ENCODE measurements at regions not wholly inside any gene's neighbourhood (a gene's known extent, or its start where the extent isn't known, plus 50 kb on each side); places are given as distances from the start of the nearest gene placed in this dataset.
A peak's percentile ranks its signal among the peaks of the same experiment; 100 is the strongest.

DNA sequence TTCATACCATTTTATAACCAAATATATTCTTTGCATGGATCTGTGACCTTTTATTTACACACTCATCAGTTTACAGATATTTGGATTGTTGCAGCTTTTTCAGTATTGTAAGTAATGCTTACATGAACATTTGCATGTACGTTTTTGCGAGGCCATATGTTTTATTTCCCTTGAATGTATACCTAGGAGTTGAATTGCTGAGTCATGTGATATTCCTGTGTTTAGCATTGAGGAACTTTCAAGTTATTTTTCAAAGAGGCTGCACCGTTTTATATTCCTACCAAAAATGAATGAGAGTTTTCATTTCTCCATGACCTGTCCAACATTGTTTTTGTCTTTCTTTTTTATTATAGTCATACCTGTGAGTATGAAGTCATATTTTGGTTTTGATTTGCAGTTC, 392.1 kb downstream of the CNTNAP4 start:
- no peak overlapping the region for H3K4me3 ChIP-seq (ENCODE audit: low read depth, low read length)
- TF ChIP-seq CTCF (conservative IDR thresholded peaks at IDR 0.05; ENCODE audit: low read depth, low read length) = no peak
- DNase-seq (ENCODE audit: low read depth) = no peak

GRCh38 chr16:76670125-76670857, 393.1 kb downstream of the CNTNAP4 start:
- DNase-seq (ENCODE audit: low read depth) = no peak
- TF ChIP-seq CTCF (conservative IDR thresholded peaks at IDR 0.05; ENCODE audit: low read depth, low read length) = no peak
- no peak overlapping the region for H3K4me3 ChIP-seq (ENCODE audit: low read depth, low read length)

GRCh38 chr16:76676356-76676755, 399.2 kb downstream of the CNTNAP4 start:
- DNase-seq (ENCODE audit: low read depth) = no peak
- TF ChIP-seq CTCF (conservative IDR thresholded peaks at IDR 0.05; ENCODE audit: low read depth, low read length) = no peak
- no peak overlapping the region for H3K4me3 ChIP-seq (ENCODE audit: low read depth, low read length)

- no peak for TF ChIP-seq CTCF (conservative IDR thresholded peaks at IDR 0.05; ENCODE audit: low read depth, low read length)
- no peak for DNase-seq (ENCODE audit: low read depth)
Measured at GRCh38 chr16:76681296-76681695, 404.1 kb downstream of the CNTNAP4 start.

DNA sequence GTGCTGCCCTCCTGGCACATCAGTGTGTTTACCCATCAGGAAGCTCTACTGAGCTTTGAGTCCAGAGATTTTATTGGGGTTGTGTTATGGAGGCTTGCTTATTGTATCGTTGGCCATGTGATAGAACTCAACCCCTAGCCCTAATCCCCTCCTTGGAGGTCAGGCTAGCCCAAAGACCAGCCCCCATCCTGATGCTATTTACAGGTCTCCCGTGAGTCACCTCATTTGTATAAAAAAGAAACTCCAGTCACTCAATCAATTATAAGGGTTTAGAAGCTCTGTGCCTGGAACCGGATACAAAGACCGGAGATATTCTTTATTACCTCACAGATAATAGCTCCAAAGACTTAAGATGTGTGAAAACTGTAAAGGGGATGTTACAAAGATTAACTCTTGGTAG, 405.9 kb downstream of the CNTNAP4 start:
- DNase-seq (ENCODE audit: low read depth) = no peak
- H3K4me3 ChIP-seq (ENCODE audit: low read depth, low read length) = no peak overlapping the region
- no peak for TF ChIP-seq CTCF (conservative IDR thresholded peaks at IDR 0.05; ENCODE audit: low read depth, low read length)

More at GRCh38 chr16:76681296-76681695, 404.1 kb downstream of the CNTNAP4 start:
- H3K4me3 ChIP-seq (ENCODE audit: low read depth, low read length) = no peak overlapping the region

- DNase-seq (ENCODE audit: low read depth) = no peak
- H3K4me3 ChIP-seq (ENCODE audit: low read depth, low read length) = no peak overlapping the region
- no peak for TF ChIP-seq CTCF (conservative IDR thresholded peaks at IDR 0.05; ENCODE audit: low read depth, low read length)
Measured at GRCh38 chr16:76696876-76697275, 419.7 kb downstream of the CNTNAP4 start.

DNA sequence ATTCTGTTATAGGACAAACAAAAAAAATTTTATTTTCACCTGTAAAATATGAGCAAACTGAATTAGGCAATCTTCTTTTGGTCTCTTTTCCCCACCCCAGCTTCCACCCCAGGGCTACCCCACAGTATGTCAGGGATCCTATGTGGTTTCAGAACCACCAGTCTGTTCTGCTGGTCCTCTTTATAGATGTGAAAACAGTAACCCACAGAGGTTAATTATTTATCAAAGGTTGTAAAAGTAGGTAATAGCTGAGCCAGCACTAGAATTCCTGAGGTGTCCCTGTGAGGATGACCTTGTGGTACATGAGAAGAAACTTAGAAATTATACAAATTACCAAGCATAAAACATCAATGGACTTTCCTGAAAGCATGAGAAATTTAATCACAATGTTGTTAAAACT, 428.7 kb downstream of the CNTNAP4 start:
- peak; percentile 19 for DNase-seq (ENCODE audit: low read depth)
- H3K4me3 ChIP-seq (ENCODE audit: low read depth, low read length) = no peak overlapping the region
- no peak for TF ChIP-seq CTCF (conservative IDR thresholded peaks at IDR 0.05; ENCODE audit: low read depth, low read length)
